Ovary (tissue), 7 donors: ENCODE measurements at regions not wholly inside any gene's neighbourhood (a gene's known extent, or its start where the extent isn't known, plus 50 kb on each side); places are given as distances from the start of the nearest gene placed in this dataset.

Source experiments
- DNase-seq, 5 donors: peaks; one replicate each; pipeline ENCODE4 v3.0.0-alpha.2; 2019 to 2020
- H3K27ac ChIP-seq, 2 donors: fragments of 200-600 bp; one replicate each; pipeline versions ENCODE4 v1.5.1 to v1.8.0; 2019 to 2022
- H3K27me3 ChIP-seq: fragments of 200-600 bp; one replicate; pipeline ENCODE4 v1.8.0; 2022
- H3K36me3 ChIP-seq: fragments of 200-600 bp; sonication (generic); one replicate; pipeline ENCODE4 v1.5.1; 2019
- H3K4me1 ChIP-seq: one replicate; pipeline ENCODE4 v1.8.1; 2013; ENCODE audit warnings: mild to moderate bottlenecking, moderate library complexity; ENCODE audit not compliant: insufficient read depth
- H3K4me3 ChIP-seq: fragments of 200-600 bp; sonication (generic); one replicate; pipeline ENCODE4 v1.5.1; 2017
- H3K9me3 ChIP-seq, 2 donors: fragments of 200-600 bp in 1 of 2; sonication (generic) in 1 of 2; one replicate each; pipeline versions ENCODE4 v1.5.1 to v1.8.1; 2013 to 2019; ENCODE audit warnings: mild to moderate bottlenecking in 1 of 2, moderate library complexity in 1 of 2
- EP300 ChIP-seq: sonication (generic); formaldehyde crosslinking; IDR thresholded peaks from one replicate; pipeline ENCODE4 v1.6.1; 2017; ENCODE audit warnings: antibody characterized with exemption
- POLR2A ChIP-seq: fragments of 450-650 bp; IDR thresholded peaks from one replicate; pipeline ENCODE4 v1.6.1; 2017; ENCODE audit warnings: antibody characterized with exemption, mild to moderate bottlenecking, moderate library complexity
- WGBS, 3 donors: extraction: QIAGEN DNeasy Blood & Tissue Kit in 1 of 3; methylation state at CpG; one replicate each; pipeline versions ENCODE4 v1.1.5 to v1.1.7; 2013 to 2017; 5-methylcytosine and 5-hydroxymethylcytosine counted together
- intact Hi-C, 4 donors: fragments of 100-400 bp; cut with DNase I; formaldehyde crosslinking; loops; one replicate each; pipeline versions ENCODE4 v1.11.0 to v1.15.1; 2022 to 2023
- TF ChIP-seq, protein P1 (sequence below), 3 donors: fragments of 450-650 bp in 2 of 3; fragments of 200-600 bp in 1 of 3; IDR thresholded peaks; one replicate each; pipeline versions ENCODE4 v1.5.1 to v1.8.0; 2016 to 2022; ENCODE audit warnings: antibody characterized with exemption in 3 of 3, mild to moderate bottlenecking in 1 of 3
- donor health status: DM: no; HTN: no; CAD: no; lungs with moderate emphysema.
- donor health status: DM: no; HTN: no; CAD: no.
- donor health status: Bipolar disorder and iron deficiency.
- donor health status: DM: no; HTN: no; CAD: no.
- donor health status: DM: yes; HTN: yes; CAD: no.

DNA sequence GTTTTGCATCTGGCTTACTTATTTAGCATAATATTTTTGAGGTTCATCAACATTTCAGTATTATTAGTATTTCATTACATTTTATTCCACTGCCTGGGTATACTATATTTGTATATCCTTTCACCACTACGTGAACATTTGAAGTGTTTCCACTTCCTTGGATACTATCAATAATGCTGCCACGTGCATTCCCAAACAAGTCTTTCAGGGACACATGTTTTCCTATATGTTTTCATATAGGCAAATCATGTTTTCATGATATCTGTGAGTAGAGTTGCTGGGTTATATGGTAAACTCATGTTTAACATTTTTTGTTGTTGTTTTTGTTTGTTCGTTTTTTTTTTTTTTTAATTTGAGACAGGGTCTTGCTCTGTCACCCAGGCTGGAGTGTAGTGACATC is 380.1 kb downstream of the OMA1 start:
- no peak for DNase-seq
- no peaks in the 10 kb centered on the region for H3K36me3 ChIP-seq
- no peak overlapping the region for H3K4me3 ChIP-seq
- H3K27ac ChIP-seq = no peak overlapping the region
- intact Hi-C loops = no loop called here
- 86 to 89% (median 86%) methylated on average over 3 of the region's 3 CpGs for WGBS, 3 donors
- H3K27me3 ChIP-seq = no peaks in the 10 kb centered on the region
- H3K9me3 ChIP-seq = no peaks in the 10 kb centered on the region
- TF ChIP-seq POLR2A (no peak), EP300 (no peak)
- TF ChIP-seq, protein P1, sequence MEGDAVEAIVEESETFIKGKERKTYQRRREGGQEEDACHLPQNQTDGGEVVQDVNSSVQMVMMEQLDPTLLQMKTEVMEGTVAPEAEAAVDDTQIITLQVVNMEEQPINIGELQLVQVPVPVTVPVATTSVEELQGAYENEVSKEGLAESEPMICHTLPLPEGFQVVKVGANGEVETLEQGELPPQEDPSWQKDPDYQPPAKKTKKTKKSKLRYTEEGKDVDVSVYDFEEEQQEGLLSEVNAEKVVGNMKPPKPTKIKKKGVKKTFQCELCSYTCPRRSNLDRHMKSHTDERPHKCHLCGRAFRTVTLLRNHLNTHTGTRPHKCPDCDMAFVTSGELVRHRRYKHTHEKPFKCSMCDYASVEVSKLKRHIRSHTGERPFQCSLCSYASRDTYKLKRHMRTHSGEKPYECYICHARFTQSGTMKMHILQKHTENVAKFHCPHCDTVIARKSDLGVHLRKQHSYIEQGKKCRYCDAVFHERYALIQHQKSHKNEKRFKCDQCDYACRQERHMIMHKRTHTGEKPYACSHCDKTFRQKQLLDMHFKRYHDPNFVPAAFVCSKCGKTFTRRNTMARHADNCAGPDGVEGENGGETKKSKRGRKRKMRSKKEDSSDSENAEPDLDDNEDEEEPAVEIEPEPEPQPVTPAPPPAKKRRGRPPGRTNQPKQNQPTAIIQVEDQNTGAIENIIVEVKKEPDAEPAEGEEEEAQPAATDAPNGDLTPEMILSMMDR (IDR thresholded peaks at IDR 0.05) = no peak
- peaks cover 4% of the 10 kb centered on the region for H3K4me1 ChIP-seq

DNA sequence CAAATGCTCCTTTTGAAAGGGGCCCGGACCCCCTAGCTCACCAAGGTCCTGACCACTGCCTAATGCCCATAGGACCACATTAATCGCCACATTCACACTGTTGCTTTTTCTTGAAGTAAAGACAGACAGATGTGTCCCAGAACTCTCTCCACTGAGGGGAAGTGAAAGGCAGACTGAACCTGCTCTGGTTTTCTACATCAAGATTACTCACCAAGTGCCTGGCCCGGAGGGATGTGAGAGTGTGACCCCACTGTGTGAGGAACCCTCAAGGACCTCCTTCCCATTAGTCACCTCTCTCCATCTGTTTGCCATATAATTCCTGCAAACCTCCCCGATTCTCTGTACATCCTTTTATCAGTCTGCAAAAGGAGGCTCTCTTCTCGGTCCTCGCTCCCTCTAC is 381.5 kb downstream of the OMA1 start:
- Histone ChIP-seq H3K4me1 (peaks cover 4% of the 10 kb centered on the region), H3K4me3 (no peak overlapping the region), H3K36me3 (no peaks in the 10 kb centered on the region), H3K27me3 (no peaks in the 10 kb centered on the region), H3K9me3 (no peaks in the 10 kb centered on the region), H3K27ac (no peak overlapping the region)
- WGBS, 3 donors = 89 to 94% (median 91%) methylated on average over 6 of the region's 6 CpGs
- TF ChIP-seq POLR2A (no peak), EP300 (no peak)
- TF ChIP-seq, protein P1 (IDR thresholded peaks at IDR 0.05) = no peak
- intact Hi-C loops = no loop called here
- DNase-seq = no peak

DNA sequence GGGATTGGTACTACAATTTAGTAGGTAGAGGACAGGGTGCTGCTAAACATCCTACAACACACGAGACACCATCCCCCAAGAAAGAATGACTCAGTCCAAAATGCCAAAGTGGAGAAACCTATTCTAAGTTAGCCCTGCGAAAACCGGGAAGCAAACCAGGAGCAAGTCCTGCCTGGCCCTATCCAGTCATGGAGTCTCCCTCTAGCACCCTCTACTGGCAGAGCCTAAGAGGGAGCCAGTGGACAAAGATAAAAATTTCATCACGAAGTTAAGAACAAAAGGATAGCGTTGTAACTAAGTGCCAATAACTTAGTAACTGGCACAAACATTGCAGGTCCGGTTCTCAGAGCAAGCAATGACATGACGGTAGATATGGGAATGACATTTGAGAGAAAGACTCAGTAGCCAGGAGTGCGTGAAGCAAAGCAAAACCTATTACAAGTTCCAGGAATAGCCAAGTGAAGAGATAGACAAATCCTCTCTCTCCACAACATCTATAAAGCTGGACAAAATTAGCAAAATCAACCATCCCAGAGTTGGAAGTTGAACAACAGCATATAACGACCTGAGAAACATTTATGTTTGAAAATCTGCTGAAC is 383.5 kb downstream of the OMA1 start:
- WGBS, 3 donors = 26 to 29% (median 27%) methylated on average over 9 of the region's 9 CpGs
- intact Hi-C loops = loop anchor here in 1 of 4 donors (5.0 kb wide), 1 partner anchor 1331 kb away; no protein-coding TSS in a partner anchor
- TF ChIP-seq, protein P1 (IDR thresholded peaks at IDR 0.05) = peak in 2 of 3 donors; percentile 17 to 42
- no peak for TF ChIP-seq EP300
- H3K9me3 ChIP-seq = no peaks in the 10 kb centered on the region
- peaks cover 4% of the 10 kb centered on the region for H3K4me1 ChIP-seq
- H3K27ac ChIP-seq = no peak overlapping the region
- peak; percentile 21 to 49 (median 30) for DNase-seq
- H3K4me3 ChIP-seq = no peak overlapping the region
- H3K27me3 ChIP-seq = no peaks in the 10 kb centered on the region
- no peaks in the 10 kb centered on the region for H3K36me3 ChIP-seq

DNA sequence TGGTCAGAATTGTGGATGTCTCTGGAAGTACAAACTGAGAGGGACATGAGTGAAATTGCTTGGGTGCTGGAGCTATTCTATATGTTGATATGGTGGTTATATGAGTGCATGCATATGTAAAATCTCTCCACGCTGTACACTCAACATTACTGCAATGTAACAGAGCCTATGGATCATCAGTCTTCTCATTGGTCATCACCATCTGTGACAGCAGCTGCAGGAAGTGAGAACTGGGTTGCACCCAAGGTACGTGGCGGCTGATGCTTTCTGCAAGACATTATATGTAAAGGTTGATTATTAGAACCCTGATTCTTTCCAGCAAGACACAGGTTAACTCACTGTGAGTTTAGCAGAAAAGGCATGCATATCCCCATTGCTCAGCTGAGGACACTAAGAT is 387.1 kb downstream of the OMA1 start:
- peaks cover 4% of the 10 kb centered on the region for H3K4me1 ChIP-seq
- no peaks in the 10 kb centered on the region for H3K36me3 ChIP-seq
- H3K4me3 ChIP-seq = no peak overlapping the region
- H3K27me3 ChIP-seq = no peaks in the 10 kb centered on the region
- intact Hi-C loops = no loop called here
- H3K9me3 ChIP-seq = no peaks in the 10 kb centered on the region
- no peak for DNase-seq
- 95 to 97% (median 96%) methylated on average over 3 of the region's 3 CpGs for WGBS, 3 donors
- H3K27ac ChIP-seq = no peak overlapping the region
- TF ChIP-seq EP300 (no peak), POLR2A (no peak)
- TF ChIP-seq, protein P1 (IDR thresholded peaks at IDR 0.05) = no peak
